Mammary epithelial cell (primary cell): ENCODE measurements at regions not wholly inside any gene's neighbourhood (a gene's known extent, or its start where the extent isn't known, plus 50 kb on each side); places are given as distances from the start of the nearest gene placed in this dataset.
"Not testable (repeated sequence)": the region's sequence is repeated elsewhere in the genome, so short reads cannot be mapped to it uniquely, and the experiment has no call there.

Experiments
- CTCF ChIP-seq, 2 donors: IDR thresholded peaks in 1 of 2; conservative IDR thresholded peaks in 1 of 2; 2 replicates each; pipeline ENCODE4 v1.5.1; 2011 to 2012; ENCODE audit warnings: inconsistent platforms in 2 of 2, low read length in 2 of 2, mild to moderate bottlenecking in 2 of 2, control low read depth in 1 of 2, low read depth in 1 of 2; ENCODE audit not compliant: insufficient read depth in 1 of 2; ENCODE audit errors: extremely low read depth in 1 of 2
- EZH2 ChIP-seq: IDR thresholded peaks from 2 replicates; pipeline ENCODE4 v1.6.1; 2012; ENCODE audit warnings: low read length, inconsistent platforms, borderline replicate concordance

- not testable (repeated sequence) for TF ChIP-seq CTCF (conservative IDR thresholded peaks at IDR 0.05 in 1 of 2, IDR thresholded peaks at IDR 0.05 in 1 of 2; ENCODE audit: extremely low read depth in 1 of 2, insufficient read depth in 1 of 2, low read depth in 1 of 2, low read length in 2 of 2); EZH2
Measured at GRCh38 chr20:26252311-26252975, 555.8 kb upstream of the ZNF337 start.
